ENCODE measurements at regions not wholly inside any gene's neighbourhood (a gene's known extent, or its start where the extent isn't known, plus 50 kb on each side); places are given as distances from the start of the nearest gene placed in this dataset.

DNA sequence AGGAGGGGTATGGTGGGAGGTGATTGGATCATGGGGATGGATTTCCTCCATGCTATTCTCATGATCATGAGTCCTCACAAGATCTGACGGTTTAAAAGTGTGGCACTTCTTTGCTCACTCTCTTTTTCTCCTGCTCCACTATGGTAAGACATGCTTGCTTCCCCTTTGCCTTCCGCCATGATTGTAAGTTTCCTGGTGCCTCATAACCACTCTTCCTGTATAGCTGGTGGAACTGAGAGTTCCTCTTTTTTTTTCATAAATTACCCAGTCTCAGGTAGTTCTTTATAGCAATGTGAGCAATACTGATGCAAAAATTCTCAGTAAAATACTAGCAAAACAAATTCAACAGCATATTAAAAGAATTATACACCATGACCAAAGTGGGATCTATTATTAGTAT, 728.5 kb upstream of the SLC8A1 start:
- TF ChIP-seq, protein P1, sequence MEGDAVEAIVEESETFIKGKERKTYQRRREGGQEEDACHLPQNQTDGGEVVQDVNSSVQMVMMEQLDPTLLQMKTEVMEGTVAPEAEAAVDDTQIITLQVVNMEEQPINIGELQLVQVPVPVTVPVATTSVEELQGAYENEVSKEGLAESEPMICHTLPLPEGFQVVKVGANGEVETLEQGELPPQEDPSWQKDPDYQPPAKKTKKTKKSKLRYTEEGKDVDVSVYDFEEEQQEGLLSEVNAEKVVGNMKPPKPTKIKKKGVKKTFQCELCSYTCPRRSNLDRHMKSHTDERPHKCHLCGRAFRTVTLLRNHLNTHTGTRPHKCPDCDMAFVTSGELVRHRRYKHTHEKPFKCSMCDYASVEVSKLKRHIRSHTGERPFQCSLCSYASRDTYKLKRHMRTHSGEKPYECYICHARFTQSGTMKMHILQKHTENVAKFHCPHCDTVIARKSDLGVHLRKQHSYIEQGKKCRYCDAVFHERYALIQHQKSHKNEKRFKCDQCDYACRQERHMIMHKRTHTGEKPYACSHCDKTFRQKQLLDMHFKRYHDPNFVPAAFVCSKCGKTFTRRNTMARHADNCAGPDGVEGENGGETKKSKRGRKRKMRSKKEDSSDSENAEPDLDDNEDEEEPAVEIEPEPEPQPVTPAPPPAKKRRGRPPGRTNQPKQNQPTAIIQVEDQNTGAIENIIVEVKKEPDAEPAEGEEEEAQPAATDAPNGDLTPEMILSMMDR (conservative IDR thresholded peaks at IDR 0.05 in 1 of 2, IDR thresholded peaks at IDR 0.05 in 1 of 2; ENCODE audit: extremely low read depth in 1 of 2, insufficient read depth in 1 of 2, low read depth in 1 of 2, low read length in 2 of 2): no peak
- no peak for TF ChIP-seq EZH2 (IDR thresholded peaks at IDR 0.05; ENCODE audit: borderline replicate concordance, low read length)

All from mammary epithelial cell (primary cell).